CD14-positive monocyte (primary cell): ENCODE measurements at regions not wholly inside any gene's neighbourhood (a gene's known extent, or its start where the extent isn't known, plus 50 kb on each side); places are given as distances from the start of the nearest gene placed in this dataset.

Experiments
- DNase-seq, 3 donors: peaks; one replicate each; pipeline ENCODE4 v3.0.0-alpha.2; 2011 to 2022
- H2AFZ ChIP-seq: 2 replicates; pipeline ENCODE4 v1.6.0; 2012; ENCODE audit warnings: mild to moderate bottlenecking, low read depth, low read length, inconsistent platforms; ENCODE audit not compliant: insufficient read depth, poor library complexity, severe bottlenecking
- H3K27ac ChIP-seq, 2 donors: 1 replicate in 1 of 2; 2 replicates in 1 of 2; pipeline ENCODE4 v1.5.1; 2012 to 2013; ENCODE audit warnings: low read length in 2 of 2, control low read depth in 1 of 2, inconsistent platforms in 1 of 2, low read depth in 1 of 2, mild to moderate bottlenecking in 1 of 2
- H3K27me3 ChIP-seq, 2 donors: one replicate each; pipeline versions ENCODE4 v1.6.0 to v1.6.1; 2011 to 2013; ENCODE audit warnings: low read length in 2 of 2; ENCODE audit not compliant: control insufficient read depth in 2 of 2, insufficient read depth in 2 of 2
- H3K36me3 ChIP-seq, 2 donors: replicated peaks in 1 of 2; 1 replicate in 1 of 2; 2 replicates in 1 of 2; pipeline versions ENCODE4 v1.5.1 to v1.6.1; 2012 to 2013; ENCODE audit warnings: low read length in 2 of 2, control low read depth in 1 of 2, inconsistent platforms in 1 of 2, mild to moderate bottlenecking in 1 of 2; ENCODE audit not compliant: insufficient read depth in 2 of 2, control insufficient read depth in 1 of 2
- H3K4me1 ChIP-seq, 2 donors: 1 replicate in 1 of 2; 2 replicates in 1 of 2; pipeline versions ENCODE4 v1.5.1 to v1.6.1; 2012 to 2013; ENCODE audit warnings: low read length in 2 of 2, control low read depth in 1 of 2, inconsistent platforms in 1 of 2, mild to moderate bottlenecking in 1 of 2, moderate library complexity in 1 of 2; ENCODE audit not compliant: insufficient read depth in 2 of 2, control insufficient read depth in 1 of 2
- H3K4me2 ChIP-seq: replicated peaks from 2 replicates; pipeline ENCODE3; 2012; ENCODE audit warnings: low read length, moderate library complexity, mild to moderate bottlenecking; ENCODE audit not compliant: poor library complexity, severe bottlenecking; ENCODE audit errors: extremely low read depth
- H3K4me3 ChIP-seq, 3 experiments: fragments of 200-600 bp in 1 of 3; sonication (generic) in 1 of 3; replicated peaks in 1 of 3; 1 replicate in 2 of 3; 2 replicates in 1 of 3; pipeline ENCODE4 v1.5.1; 2011 to 2013; ENCODE audit warnings: low read length in 3 of 3, mild to moderate bottlenecking in 3 of 3, control low read depth in 2 of 3, low read depth in 2 of 3, inconsistent platforms in 1 of 3, moderate library complexity in 1 of 3
- H3K79me2 ChIP-seq: 2 replicates; pipeline ENCODE4 v1.6.0; 2012; ENCODE audit warnings: mild to moderate bottlenecking, control low read depth, inconsistent platforms, low read length, moderate library complexity; ENCODE audit not compliant: insufficient read depth
- H3K9ac ChIP-seq: 2 replicates; pipeline ENCODE4 v1.6.0; 2017; ENCODE audit warnings: low read length, mild to moderate bottlenecking; ENCODE audit not compliant: insufficient read depth, poor library complexity, severe bottlenecking
- H3K9me3 ChIP-seq, 2 donors: replicated peaks in 1 of 2; 1 replicate in 1 of 2; 2 replicates in 1 of 2; pipeline versions ENCODE4 v1.5.1 to v1.6.1; 2012 to 2013; ENCODE audit warnings: low read length in 2 of 2, control low read depth in 1 of 2; ENCODE audit not compliant: control insufficient read depth in 1 of 2, insufficient read depth in 1 of 2
- H4K20me1 ChIP-seq: 2 replicates; pipeline ENCODE4 v1.6.0; 2012; ENCODE audit warnings: mild to moderate bottlenecking, low read length, control low read depth, moderate library complexity; ENCODE audit not compliant: insufficient read depth
- H3K27ac Mint-ChIP-seq, 7 donors: one replicate each; pipeline ENCODE4 v1.8.0; 2020; ENCODE audit warnings: mild to moderate bottlenecking in 7 of 7, mixed read lengths in 7 of 7, moderate library complexity in 6 of 7, inconsistent platforms in 2 of 7
- H3K27me3 Mint-ChIP-seq, 3 donors: one replicate each; pipeline ENCODE4 v1.8.0; 2021 to 2022; ENCODE audit warnings: low read depth in 3 of 3, mild to moderate bottlenecking in 3 of 3, mixed read lengths in 3 of 3, moderate library complexity in 3 of 3, inconsistent platforms in 1 of 3
- H3K36me3 Mint-ChIP-seq, 2 donors: one replicate each; pipeline ENCODE4 v1.8.0; 2020; ENCODE audit warnings: mixed read lengths in 2 of 2, inconsistent platforms in 1 of 2, mild to moderate bottlenecking in 1 of 2
- H3K4me1 Mint-ChIP-seq: one replicate; pipeline ENCODE4 v1.8.0; 2020; ENCODE audit warnings: mild to moderate bottlenecking, mixed read lengths
- H3K4me3 Mint-ChIP-seq, 2 donors: one replicate each; pipeline ENCODE4 v1.8.0; 2020; ENCODE audit warnings: mild to moderate bottlenecking in 2 of 2, mixed read lengths in 2 of 2, moderate library complexity in 1 of 2
- H3K9me3 Mint-ChIP-seq, 7 donors: one replicate each; pipeline ENCODE4 v1.8.0; 2020 to 2022; ENCODE audit warnings: mixed read lengths in 7 of 7, mild to moderate bottlenecking in 6 of 7, moderate library complexity in 6 of 7, inconsistent platforms in 2 of 7
- CTCF ChIP-seq: fragments of 200-600 bp; IDR thresholded peaks from one replicate; pipeline ENCODE4 v1.8.0; 2022; ENCODE audit warnings: antibody characterized with exemption, mild to moderate bottlenecking
- WGBS: methylation state at CpG from one replicate; pipeline ENCODE4 v1.1.5; 2013; ENCODE audit warnings: missing lambda C conversion rate; ENCODE audit not compliant: insufficient coverage; 5-methylcytosine and 5-hydroxymethylcytosine counted together
- intact Hi-C, 2 donors: fragments of 100-400 bp; cut with micrococcal nuclease; formaldehyde crosslinking; loops; one replicate each; pipeline versions ENCODE4 v1.15.0 to v1.15.1; 2023

- Mint-ChIP-seq H3K36me3 (no peaks in the 10 kb centered on the region), H3K4me1 (no peaks in the 10 kb centered on the region), H3K27me3 (peaks cover 0 to 4% (median 0%) of the 10 kb centered on the region in 3 donors), H3K4me3 (no peak overlapping the region), H3K27ac (no peak overlapping the region), H3K9me3 (peaks cover 0 to 7% (median 2%) of the 10 kb centered on the region in 7 donors)
- WGBS = 96% methylated on average over 2 of the region's 2 CpGs
- Histone ChIP-seq H3K9me3 (no peaks in the 10 kb centered on the region), H3K4me3 (no peak overlapping the region), H3K4me1 (no peaks in the 10 kb centered on the region), H3K9ac (no peak overlapping the region), H3K27ac (no peak overlapping the region), H4K20me1 (no peaks in the 10 kb centered on the region), H3K27me3 (no peaks in the 10 kb centered on the region), H3K36me3 (no peaks in the 10 kb centered on the region), H3K79me2 (no peaks in the 10 kb centered on the region), H2AFZ (no peak overlapping the region), H3K4me2 (no peak overlapping the region)
- intact Hi-C loops = no loop called here
- no peak for TF ChIP-seq CTCF
- no peak for DNase-seq
These were observed 53.5 kb upstream of the UNC5B start for GRCh38 chr10:71158902-71159301.

GRCh38 chr10:71159892-71160291, 52.5 kb upstream of the UNC5B start:
- H2AFZ ChIP-seq = no peak overlapping the region
- WGBS = 90% methylated on average over 4 of the region's 5 CpGs
- H3K9ac ChIP-seq = no peak overlapping the region
- H3K4me3 ChIP-seq = no peak overlapping the region
- intact Hi-C loops = no loop called here
- no peak overlapping the region for H3K4me3 Mint-ChIP-seq
- H3K4me2 ChIP-seq = no peak overlapping the region
- H4K20me1 ChIP-seq = no peaks in the 10 kb centered on the region
- H3K4me1 Mint-ChIP-seq = no peaks in the 10 kb centered on the region
- no peak for TF ChIP-seq CTCF
- H3K36me3 Mint-ChIP-seq = no peaks in the 10 kb centered on the region
- H3K4me1 ChIP-seq = no peaks in the 10 kb centered on the region
- H3K79me2 ChIP-seq = no peaks in the 10 kb centered on the region
- peaks cover 0 to 4% (median 0%) of the 10 kb centered on the region in 3 donors for H3K27me3 Mint-ChIP-seq
- H3K9me3 ChIP-seq = no peaks in the 10 kb centered on the region
- peaks cover 0 to 10% (median 2%) of the 10 kb centered on the region in 7 donors for H3K9me3 Mint-ChIP-seq
- no peak overlapping the region for H3K27ac ChIP-seq
- no peak for DNase-seq
- H3K36me3 ChIP-seq = no peaks in the 10 kb centered on the region
- no peaks in the 10 kb centered on the region for H3K27me3 ChIP-seq
- H3K27ac Mint-ChIP-seq = no peak overlapping the region
